ENCODE measurements at regions not wholly inside any gene's neighbourhood (a gene's known extent, or its start where the extent isn't known, plus 50 kb on each side); places are given as distances from the start of the nearest gene placed in this dataset.

DNA sequence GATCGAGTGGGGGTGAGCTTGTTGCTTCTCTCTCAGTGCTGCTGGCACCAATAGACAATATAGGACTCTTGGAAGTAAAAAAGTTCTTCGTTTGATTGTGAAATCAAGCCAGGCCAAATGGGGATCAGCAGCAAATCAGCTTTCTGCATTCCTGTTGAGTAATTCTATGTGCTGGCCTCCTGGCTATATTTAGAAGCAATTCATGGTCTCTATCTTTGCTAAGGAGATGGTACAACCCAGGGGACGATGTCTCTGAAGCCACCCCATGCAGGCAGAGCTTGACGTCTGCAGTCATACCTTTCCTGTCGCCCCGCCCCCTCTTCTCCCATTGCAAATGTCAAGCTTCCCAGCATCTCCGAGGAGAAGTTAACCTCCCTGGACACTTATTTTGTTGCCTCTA lies 199.1 kb downstream of the SCP2D1 start:
- H3K27ac Mint-ChIP-seq: no peak overlapping the region

GRCh38 chr20:19013907-19014306 lies 198.5 kb upstream of the SLC24A3 start:
- H3K36me3 ChIP-seq: no peaks in the 10 kb centered on the region
- Mint-ChIP-seq H3K27me3 (ENCODE audit: insufficient read depth, low read depth) (peaks cover 11% of the 10 kb centered on the region), H3K4me1 (peaks cover 10% of the 10 kb centered on the region), H3K27ac (no peak overlapping the region), H3K9me3 (peaks cover 2% of the 10 kb centered on the region), H3K36me3 (no peaks in the 10 kb centered on the region), H3K4me3 (no peak overlapping the region)
- no peaks in the 10 kb centered on the region for H3K79me2 ChIP-seq (ENCODE audit: low read depth)
- no peak overlapping the region for H3K9ac ChIP-seq
- DNase-seq (ENCODE audit: low spot score): no peak
- H3K4me3 ChIP-seq: no peak overlapping the region
- TF ChIP-seq, protein P1, sequence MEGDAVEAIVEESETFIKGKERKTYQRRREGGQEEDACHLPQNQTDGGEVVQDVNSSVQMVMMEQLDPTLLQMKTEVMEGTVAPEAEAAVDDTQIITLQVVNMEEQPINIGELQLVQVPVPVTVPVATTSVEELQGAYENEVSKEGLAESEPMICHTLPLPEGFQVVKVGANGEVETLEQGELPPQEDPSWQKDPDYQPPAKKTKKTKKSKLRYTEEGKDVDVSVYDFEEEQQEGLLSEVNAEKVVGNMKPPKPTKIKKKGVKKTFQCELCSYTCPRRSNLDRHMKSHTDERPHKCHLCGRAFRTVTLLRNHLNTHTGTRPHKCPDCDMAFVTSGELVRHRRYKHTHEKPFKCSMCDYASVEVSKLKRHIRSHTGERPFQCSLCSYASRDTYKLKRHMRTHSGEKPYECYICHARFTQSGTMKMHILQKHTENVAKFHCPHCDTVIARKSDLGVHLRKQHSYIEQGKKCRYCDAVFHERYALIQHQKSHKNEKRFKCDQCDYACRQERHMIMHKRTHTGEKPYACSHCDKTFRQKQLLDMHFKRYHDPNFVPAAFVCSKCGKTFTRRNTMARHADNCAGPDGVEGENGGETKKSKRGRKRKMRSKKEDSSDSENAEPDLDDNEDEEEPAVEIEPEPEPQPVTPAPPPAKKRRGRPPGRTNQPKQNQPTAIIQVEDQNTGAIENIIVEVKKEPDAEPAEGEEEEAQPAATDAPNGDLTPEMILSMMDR (IDR thresholded peaks at IDR 0.05): no peak
- TF ChIP-seq EZH2phosphoT487 (IDR thresholded peaks at IDR 0.05) (no peak), EZH2 (IDR thresholded peaks at IDR 0.05) (no peak)
- H3K4me2 ChIP-seq: no peak overlapping the region
- no peaks in the 10 kb centered on the region for H3K27me3 ChIP-seq
- peaks cover 3% of the 10 kb centered on the region for H3K4me1 ChIP-seq
- no peaks in the 10 kb centered on the region for H3K9me3 ChIP-seq (ENCODE audit: low read depth)
- H3F3A ChIP-seq (ENCODE audit: low read depth): no peaks in the 10 kb centered on the region
- no peak overlapping the region for H3K27ac ChIP-seq
- H4K20me1 ChIP-seq (ENCODE audit: low read depth): no peaks in the 10 kb centered on the region
- H2AFZ ChIP-seq (replicated peaks): no peak overlapping the region

More for the DNA sequence above, 199.1 kb downstream of the SCP2D1 start:
- no peak overlapping the region for H3K4me2 ChIP-seq
- TF ChIP-seq, protein P1 (IDR thresholded peaks at IDR 0.05): no peak
- TF ChIP-seq EZH2 (IDR thresholded peaks at IDR 0.05) (no peak), EZH2phosphoT487 (IDR thresholded peaks at IDR 0.05) (no peak)
- no peaks in the 10 kb centered on the region for H4K20me1 ChIP-seq (ENCODE audit: low read depth)
- H2AFZ ChIP-seq (replicated peaks): no peak overlapping the region
- Mint-ChIP-seq H3K4me3 (no peak overlapping the region), H3K9me3 (peaks cover 2% of the 10 kb centered on the region), H3K27me3 (ENCODE audit: insufficient read depth, low read depth) (peaks cover 11% of the 10 kb centered on the region), H3K4me1 (peaks cover 10% of the 10 kb centered on the region), H3K36me3 (no peaks in the 10 kb centered on the region)
- no peak overlapping the region for H3K4me3 ChIP-seq
- no peak overlapping the region for H3K9ac ChIP-seq
- no peaks in the 10 kb centered on the region for H3K79me2 ChIP-seq (ENCODE audit: low read depth)
- H3K4me1 ChIP-seq: peaks cover 3% of the 10 kb centered on the region
- DNase-seq (ENCODE audit: low spot score): no peak
- no peaks in the 10 kb centered on the region for H3K27me3 ChIP-seq
- no peaks in the 10 kb centered on the region for H3K9me3 ChIP-seq (ENCODE audit: low read depth)
- H3K27ac ChIP-seq: no peak overlapping the region
- no peaks in the 10 kb centered on the region for H3F3A ChIP-seq (ENCODE audit: low read depth)
- no peaks in the 10 kb centered on the region for H3K36me3 ChIP-seq

- Histone ChIP-seq H3F3A (ENCODE audit: low read depth) (no peaks in the 10 kb centered on the region), H2AFZ (replicated peaks) (no peak overlapping the region), H4K20me1 (ENCODE audit: low read depth) (no peaks in the 10 kb centered on the region), H3K4me3 (no peak overlapping the region), H3K4me1 (peaks cover 3% of the 10 kb centered on the region), H3K4me2 (no peak overlapping the region), H3K79me2 (ENCODE audit: low read depth) (no peaks in the 10 kb centered on the region), H3K36me3 (no peaks in the 10 kb centered on the region), H3K9ac (no peak overlapping the region), H3K27ac (no peak overlapping the region), H3K27me3 (no peaks in the 10 kb centered on the region), H3K9me3 (ENCODE audit: low read depth) (no peaks in the 10 kb centered on the region)
- H3K27ac Mint-ChIP-seq: no peak overlapping the region
- peak; percentile 23 for DNase-seq (ENCODE audit: low spot score)
- H3K4me3 Mint-ChIP-seq: peak overlapping the region; percentile 43
- H3K4me1 Mint-ChIP-seq: peaks cover 10% of the 10 kb centered on the region
- TF ChIP-seq, protein P1 (IDR thresholded peaks at IDR 0.05): no peak
- no peaks in the 10 kb centered on the region for H3K36me3 Mint-ChIP-seq
- peaks cover 2% of the 10 kb centered on the region for H3K9me3 Mint-ChIP-seq
- peaks cover 9% of the 10 kb centered on the region for H3K27me3 Mint-ChIP-seq (ENCODE audit: insufficient read depth, low read depth)
Observed at GRCh38 chr20:19015351-19016139, 196.9 kb upstream of the SLC24A3 start.
